ENCODE measurements at regions not wholly inside any gene's neighbourhood (a gene's known extent, or its start where the extent isn't known, plus 50 kb on each side); places are given as distances from the start of the nearest gene placed in this dataset.

DNA sequence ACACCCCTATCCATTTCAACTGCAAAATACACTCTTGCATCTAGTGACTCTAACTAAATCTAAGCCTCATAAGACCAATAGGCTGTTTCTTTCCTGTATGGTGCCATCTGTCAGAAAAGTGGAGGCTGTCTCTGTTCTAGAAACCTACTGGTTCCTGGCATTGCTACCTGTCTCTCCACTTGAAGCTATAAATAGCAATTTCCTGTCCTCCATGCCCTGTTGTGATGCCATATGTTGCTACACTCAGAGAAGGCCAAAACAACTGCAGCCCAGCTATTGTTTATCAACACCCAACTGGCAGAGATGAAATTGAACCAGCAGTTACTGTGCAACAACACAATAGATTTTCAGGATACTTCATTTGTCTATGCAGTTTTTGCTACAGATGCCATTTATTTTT lies 1355.1 kb upstream of the SLC39A10 start:
- Mint-ChIP-seq H3K4me1 (no peaks in the 10 kb centered on the region), H3K27me3 (ENCODE audit: low read depth in 3 of 3) (no peaks in the 10 kb centered on the region), H3K27ac (no peak overlapping the region), H3K4me3 (no peak overlapping the region), H3K36me3 (no peaks in the 10 kb centered on the region), H3K9me3 (peaks cover 0 to 7% (median 0%) of the 10 kb centered on the region in 7 donors)
- no peaks in the 10 kb centered on the region for H4K20me1 ChIP-seq (ENCODE audit: insufficient read depth, low read length)
- no peak for DNase-seq
- H3K4me1 ChIP-seq (ENCODE audit: control insufficient read depth in 1 of 2, insufficient read depth in 2 of 2, low read length in 2 of 2): no peaks in the 10 kb centered on the region
- TF ChIP-seq, protein P1, sequence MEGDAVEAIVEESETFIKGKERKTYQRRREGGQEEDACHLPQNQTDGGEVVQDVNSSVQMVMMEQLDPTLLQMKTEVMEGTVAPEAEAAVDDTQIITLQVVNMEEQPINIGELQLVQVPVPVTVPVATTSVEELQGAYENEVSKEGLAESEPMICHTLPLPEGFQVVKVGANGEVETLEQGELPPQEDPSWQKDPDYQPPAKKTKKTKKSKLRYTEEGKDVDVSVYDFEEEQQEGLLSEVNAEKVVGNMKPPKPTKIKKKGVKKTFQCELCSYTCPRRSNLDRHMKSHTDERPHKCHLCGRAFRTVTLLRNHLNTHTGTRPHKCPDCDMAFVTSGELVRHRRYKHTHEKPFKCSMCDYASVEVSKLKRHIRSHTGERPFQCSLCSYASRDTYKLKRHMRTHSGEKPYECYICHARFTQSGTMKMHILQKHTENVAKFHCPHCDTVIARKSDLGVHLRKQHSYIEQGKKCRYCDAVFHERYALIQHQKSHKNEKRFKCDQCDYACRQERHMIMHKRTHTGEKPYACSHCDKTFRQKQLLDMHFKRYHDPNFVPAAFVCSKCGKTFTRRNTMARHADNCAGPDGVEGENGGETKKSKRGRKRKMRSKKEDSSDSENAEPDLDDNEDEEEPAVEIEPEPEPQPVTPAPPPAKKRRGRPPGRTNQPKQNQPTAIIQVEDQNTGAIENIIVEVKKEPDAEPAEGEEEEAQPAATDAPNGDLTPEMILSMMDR (IDR thresholded peaks at IDR 0.05): no peak
- no peak overlapping the region for H3K9ac ChIP-seq (ENCODE audit: insufficient read depth, low read length, poor library complexity, severe bottlenecking)
- no peaks in the 10 kb centered on the region for H3K36me3 ChIP-seq (replicated peaks in 1 of 2; ENCODE audit: control insufficient read depth in 1 of 2, insufficient read depth in 2 of 2, low read length in 2 of 2)
- no peak overlapping the region for H3K4me3 ChIP-seq (replicated peaks in 1 of 3; ENCODE audit: low read depth in 2 of 3, low read length in 3 of 3)
- no peaks in the 10 kb centered on the region for H3K79me2 ChIP-seq (ENCODE audit: insufficient read depth, low read length)
- no peak overlapping the region for H3K4me2 ChIP-seq (replicated peaks; ENCODE audit: extremely low read depth, low read length, poor library complexity, severe bottlenecking)
- H3K9me3 ChIP-seq (replicated peaks in 1 of 2; ENCODE audit: control insufficient read depth in 1 of 2, insufficient read depth in 1 of 2, low read length in 2 of 2): no peaks in the 10 kb centered on the region
- no peak overlapping the region for H2AFZ ChIP-seq (ENCODE audit: insufficient read depth, low read depth, low read length, poor library complexity, severe bottlenecking)
- no peaks in the 10 kb centered on the region for H3K27me3 ChIP-seq (ENCODE audit: control insufficient read depth in 2 of 2, insufficient read depth in 2 of 2, low read length in 2 of 2)
- H3K27ac ChIP-seq (ENCODE audit: low read depth in 1 of 2, low read length in 2 of 2): no peak overlapping the region
- intact Hi-C loops (cut with micrococcal nuclease): no loop called here

DNA sequence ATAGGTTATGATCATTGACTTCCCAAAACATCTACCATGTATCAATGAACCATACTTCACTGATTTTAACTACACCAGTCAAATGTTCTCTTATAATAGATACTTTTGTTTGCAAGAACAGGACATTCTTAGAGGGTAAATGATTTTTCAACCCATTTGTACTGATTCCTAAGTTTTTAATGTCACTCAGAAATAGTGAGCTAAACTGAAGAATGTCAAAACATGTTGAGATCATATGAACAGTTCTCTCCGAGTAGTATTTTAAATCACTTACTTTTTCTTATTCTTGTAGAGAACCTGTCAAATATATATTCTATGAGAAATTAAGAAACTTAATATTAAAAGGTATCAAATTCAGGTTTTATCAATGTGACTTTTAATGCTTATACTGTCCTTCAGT lies 1362.9 kb upstream of the SLC39A10 start:
- DNase-seq: no peak
- no peak overlapping the region for H3K9ac ChIP-seq (ENCODE audit: insufficient read depth, low read length, poor library complexity, severe bottlenecking)
- H2AFZ ChIP-seq (ENCODE audit: insufficient read depth, low read depth, low read length, poor library complexity, severe bottlenecking): no peak overlapping the region
- H3K4me3 ChIP-seq (replicated peaks in 1 of 3; ENCODE audit: low read depth in 2 of 3, low read length in 3 of 3): no peak overlapping the region
- H3K4me2 ChIP-seq (replicated peaks; ENCODE audit: extremely low read depth, low read length, poor library complexity, severe bottlenecking): no peak overlapping the region
- H3K79me2 ChIP-seq (ENCODE audit: insufficient read depth, low read length): no peaks in the 10 kb centered on the region
- H3K4me1 ChIP-seq (ENCODE audit: control insufficient read depth in 1 of 2, insufficient read depth in 2 of 2, low read length in 2 of 2): no peaks in the 10 kb centered on the region
- peaks cover 0 to 3% (median 0%) of the 10 kb centered on the region in 7 donors for H3K9me3 Mint-ChIP-seq
- no peaks in the 10 kb centered on the region for H4K20me1 ChIP-seq (ENCODE audit: insufficient read depth, low read length)
- intact Hi-C loops (cut with micrococcal nuclease): no loop called here
- H3K9me3 ChIP-seq (replicated peaks in 1 of 2; ENCODE audit: control insufficient read depth in 1 of 2, insufficient read depth in 1 of 2, low read length in 2 of 2): peaks cover 2 to 6% of the 10 kb centered on the region in 2 donors
- no peaks in the 10 kb centered on the region for H3K4me1 Mint-ChIP-seq
- no peak overlapping the region for H3K27ac ChIP-seq (ENCODE audit: low read depth in 1 of 2, low read length in 2 of 2)
- H3K27me3 ChIP-seq (ENCODE audit: control insufficient read depth in 2 of 2, insufficient read depth in 2 of 2, low read length in 2 of 2): no peaks in the 10 kb centered on the region
- peaks cover 0 to 2% (median 0%) of the 10 kb centered on the region in 3 donors for H3K27me3 Mint-ChIP-seq (ENCODE audit: low read depth in 3 of 3)
- TF ChIP-seq, protein P1 (IDR thresholded peaks at IDR 0.05): no peak
- no peak overlapping the region for H3K27ac Mint-ChIP-seq
- H3K4me3 Mint-ChIP-seq: no peak overlapping the region
- WGBS (ENCODE audit: insufficient coverage): no CpG with 5 or more reads among the region's 1 CpG
- H3K36me3 ChIP-seq (replicated peaks in 1 of 2; ENCODE audit: control insufficient read depth in 1 of 2, insufficient read depth in 2 of 2, low read length in 2 of 2): no peaks in the 10 kb centered on the region
- H3K36me3 Mint-ChIP-seq: no peaks in the 10 kb centered on the region

Measured in CD14-positive monocyte (primary cell).